SHP77 (cell line): ENCODE measurements at regions not wholly inside any gene's neighbourhood (a gene's known extent, or its start where the extent isn't known, plus 50 kb on each side); places are given as distances from the start of the nearest gene placed in this dataset.

Source experiments
- DNase-seq, 2 experiments: peaks; one replicate each; lab custom pipeline; 2025; lab: John Stamatoyannopoulos, UW

DNA sequence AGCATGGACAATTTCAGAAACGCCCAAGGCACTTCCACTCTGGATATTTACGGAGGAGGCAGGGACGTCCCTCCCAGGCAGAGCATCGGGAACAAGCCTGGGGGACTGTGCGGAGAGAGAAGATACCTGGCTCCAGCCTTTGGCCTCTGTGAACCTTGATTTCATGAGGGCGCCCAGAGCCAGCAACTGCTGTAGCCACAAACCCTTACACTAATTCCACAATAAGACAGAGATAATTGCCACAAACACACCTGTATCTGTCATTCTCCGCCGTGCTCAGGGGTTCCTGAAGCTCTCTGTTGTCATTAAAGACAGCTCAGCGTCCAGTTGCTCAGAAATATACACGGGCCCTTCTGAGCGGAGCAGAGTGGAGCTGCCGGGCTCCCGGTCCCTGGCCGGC lies 1292.1 kb downstream of the TBC1D22A start:
- no peak for DNase-seq

DNA sequence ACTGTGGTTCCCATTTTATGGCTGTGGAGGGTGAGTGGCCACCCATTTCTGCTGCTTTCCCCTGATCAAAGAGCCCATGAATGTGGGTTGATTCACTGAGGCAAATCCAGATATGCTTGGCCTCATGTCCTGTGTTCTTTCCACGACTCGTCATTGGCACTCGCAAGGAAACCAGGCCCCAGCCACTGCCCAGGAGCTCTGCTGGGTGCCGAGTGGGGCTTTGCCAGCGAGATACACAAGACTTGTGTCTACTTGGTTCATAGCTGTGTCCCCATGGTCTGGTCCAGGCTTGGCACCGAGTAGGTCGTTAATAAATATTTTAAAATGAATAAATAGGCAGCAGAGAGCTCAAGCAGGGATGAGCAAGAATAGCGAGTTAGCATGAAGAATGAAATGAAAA lies 1291.5 kb downstream of the TBC1D22A start:
- DNase-seq = no peak

DNA sequence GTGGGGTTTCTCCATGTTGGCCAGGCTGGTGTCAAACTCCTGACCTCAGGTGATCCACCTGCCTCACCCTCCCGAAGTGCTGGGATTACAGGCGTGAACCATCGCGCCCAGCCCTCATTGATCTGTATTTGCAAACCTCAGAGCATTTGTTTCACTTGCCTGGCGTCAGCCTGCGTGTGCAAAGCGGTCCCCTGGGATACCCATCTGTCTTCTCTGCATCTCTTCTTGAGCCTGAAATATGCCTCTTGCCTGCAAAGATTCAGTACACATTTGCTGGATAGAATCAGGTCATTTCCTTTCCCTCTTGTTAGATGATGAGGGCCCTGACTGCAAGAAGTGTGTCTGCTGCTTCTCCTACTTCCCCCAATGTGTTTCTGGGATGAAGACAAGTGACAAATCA lies 1291.0 kb downstream of the TBC1D22A start:
- DNase-seq = no peak

DNA sequence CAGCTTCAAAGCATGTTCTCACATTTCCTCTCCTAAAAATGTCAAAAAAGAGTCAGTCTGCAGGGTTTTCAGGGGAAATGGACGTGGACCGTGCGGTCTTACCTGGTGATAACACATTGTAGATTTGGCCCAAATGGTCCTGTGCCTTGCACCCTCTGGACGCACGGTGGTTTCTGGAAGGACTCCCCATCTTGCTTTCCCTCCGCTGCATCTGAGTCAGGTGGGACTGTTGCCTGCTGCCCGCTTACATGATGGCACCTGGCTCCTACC lies 1290.1 kb downstream of the TBC1D22A start:
- DNase-seq = no peak

DNA sequence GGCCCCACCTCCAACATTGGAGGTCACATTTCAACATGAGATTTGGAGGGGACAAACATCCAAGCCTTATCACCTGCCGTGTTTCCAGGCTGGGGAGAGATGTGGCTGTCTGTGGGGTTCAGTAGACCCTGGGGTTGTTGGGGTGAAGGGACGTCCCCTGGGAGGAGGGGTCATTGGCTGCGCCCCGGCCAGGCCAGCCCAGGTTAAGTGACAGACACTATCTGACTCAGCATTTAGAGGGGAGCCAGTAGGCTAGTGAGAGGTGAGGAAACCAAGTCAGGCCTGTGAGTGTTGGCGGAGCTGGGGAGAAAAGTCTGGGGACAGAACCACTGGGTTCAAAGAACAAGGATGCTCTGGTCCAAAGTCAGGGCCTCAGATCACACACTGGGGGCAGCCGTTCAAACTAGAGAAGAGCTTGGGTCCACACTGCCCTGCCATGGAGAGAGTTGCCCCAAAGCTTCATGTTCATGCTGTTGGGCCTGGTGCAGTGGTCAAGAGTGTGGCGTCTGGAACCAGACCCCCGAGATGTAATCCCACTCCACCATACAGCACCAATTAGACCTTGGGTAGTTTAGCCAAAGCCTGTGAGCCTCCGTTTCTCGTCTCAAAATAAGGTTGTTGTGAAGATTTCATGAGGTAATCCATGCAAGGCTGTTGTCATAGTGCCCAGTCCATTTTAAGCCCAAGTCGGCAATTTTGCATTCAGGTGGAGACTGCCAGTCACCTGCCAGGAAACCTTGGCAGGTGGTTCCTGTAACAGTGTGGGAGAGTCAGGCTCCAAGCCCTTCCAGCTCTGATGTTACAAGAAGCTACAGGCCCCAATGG lies 1289.6 kb downstream of the TBC1D22A start:
- no peak for DNase-seq

DNA sequence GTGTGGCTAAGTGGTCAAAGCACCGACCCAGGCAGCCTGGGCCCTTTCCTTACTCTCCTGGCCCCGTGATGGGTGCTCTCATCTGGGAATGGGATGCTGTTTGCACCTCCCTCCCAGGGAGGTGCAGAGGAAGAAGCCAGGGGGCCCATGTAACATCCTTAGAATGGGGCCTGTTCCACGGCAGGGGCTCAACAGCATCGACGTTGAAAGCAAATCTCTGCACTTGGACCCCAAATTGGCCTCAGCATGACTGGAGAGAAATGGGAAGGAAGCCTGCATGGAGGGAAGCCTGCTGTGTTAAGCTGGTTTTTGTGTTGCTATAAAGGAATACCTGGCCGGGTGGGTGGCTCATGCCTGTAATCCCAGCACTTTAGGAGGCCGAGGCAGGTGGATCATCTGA lies 1288.4 kb downstream of the TBC1D22A start:
- DNase-seq = no peak

DNA sequence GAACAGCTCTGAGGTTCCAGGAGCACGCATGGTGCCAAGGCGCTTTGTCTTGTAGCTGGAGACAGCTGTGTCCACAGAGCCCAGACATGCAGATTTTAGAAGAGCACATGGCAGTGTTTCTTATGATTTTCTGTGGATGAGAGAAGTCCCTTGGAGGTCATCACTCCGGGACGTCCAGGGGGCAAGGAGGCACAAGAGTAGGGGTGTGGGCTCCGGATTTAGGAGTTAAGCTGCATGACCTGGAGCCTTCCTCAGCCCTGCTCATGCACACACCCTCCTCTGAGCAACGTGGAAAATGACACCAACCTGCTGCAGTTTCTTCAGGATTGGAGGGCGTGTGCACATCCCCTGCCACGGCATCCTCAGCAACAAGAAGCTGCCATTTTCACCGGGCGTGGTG lies 1286.7 kb downstream of the TBC1D22A start:
- DNase-seq = no peak

DNA sequence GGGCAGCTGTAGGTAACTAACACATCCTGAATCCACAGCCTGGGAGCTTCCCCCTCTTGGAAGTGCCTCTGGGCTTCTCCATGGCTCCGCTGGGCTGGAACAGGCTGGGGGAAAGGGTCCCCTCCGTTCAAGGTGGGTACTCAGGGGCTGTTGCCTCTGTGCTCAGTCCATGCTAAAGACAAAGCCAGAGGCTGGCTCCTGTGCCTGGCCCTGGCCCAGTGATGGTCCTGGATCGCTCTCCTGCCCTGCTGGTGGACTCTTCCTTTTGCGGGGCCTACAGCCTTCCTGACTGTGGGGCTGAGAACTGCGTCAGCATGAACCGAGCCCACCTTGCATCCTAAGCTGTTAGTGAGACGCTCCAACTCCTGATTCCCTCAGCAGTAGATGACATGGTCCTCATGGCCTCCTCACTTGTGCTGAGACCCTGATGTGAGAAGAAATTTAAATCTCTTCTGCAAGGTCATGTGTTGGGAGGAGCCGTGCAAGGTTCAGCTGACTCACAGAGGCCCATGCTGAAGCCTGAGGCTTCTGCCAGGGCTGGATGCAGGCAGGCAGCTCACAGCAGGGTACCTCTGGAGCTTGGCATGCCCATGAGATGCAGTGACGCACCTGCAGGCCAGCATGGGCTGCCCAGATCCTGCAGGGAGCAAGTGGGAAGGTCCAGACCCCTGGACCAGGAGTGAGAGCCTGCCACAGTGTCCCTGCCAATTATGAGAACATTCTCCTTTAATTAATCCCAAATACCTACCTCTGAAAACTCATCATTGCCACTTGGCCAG lies 1285.5 kb downstream of the TBC1D22A start:
- no peak for DNase-seq

DNA sequence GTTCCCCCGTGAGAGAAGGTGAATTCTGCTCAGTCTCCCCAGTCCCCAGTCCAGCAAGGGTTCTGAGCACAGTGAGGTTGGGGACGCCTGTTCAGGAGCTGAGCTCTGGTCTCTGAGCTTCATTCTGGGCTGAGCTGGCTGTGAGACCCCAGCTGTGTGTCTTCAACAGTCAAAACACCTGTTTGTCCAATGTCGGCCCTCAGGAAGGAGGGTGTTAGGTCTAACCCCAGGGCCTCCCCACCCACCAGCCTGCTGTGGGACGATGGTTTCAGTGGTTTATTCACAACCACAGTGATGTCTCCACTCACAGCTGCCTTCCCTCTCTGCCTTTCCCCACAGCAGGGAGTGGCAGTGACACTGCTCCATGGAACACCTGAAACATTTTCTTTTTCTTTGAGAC lies 1282.9 kb downstream of the TBC1D22A start:
- DNase-seq = no peak

DNA sequence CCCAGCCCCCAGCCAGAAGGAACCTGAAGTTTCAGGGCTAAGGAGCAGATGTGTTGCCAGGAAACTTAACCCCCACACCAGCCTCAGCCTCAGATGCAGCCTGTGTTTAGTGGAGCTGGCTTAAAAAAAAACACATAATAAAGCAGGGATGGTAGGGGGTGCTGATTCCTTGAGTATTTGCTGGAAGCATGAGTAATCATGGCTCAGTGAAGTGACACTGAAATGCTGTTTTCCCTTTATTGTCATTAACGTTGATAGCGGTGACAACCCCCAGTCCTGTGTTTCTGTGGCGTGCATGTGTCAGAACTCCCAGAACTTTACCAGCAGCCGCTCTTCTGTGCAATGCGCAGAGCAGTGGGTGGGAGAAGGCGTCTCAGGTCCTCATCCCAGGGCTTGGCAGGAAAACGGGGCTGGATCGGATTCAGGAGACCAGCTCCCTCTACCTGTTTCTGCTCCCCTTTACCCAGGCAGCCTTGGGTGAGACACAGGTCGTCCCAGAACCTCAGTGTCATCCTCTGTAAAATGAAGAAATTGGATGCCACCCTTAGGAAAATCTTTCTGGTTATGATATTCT lies 1282.1 kb downstream of the TBC1D22A start:
- DNase-seq = no peak

DNA sequence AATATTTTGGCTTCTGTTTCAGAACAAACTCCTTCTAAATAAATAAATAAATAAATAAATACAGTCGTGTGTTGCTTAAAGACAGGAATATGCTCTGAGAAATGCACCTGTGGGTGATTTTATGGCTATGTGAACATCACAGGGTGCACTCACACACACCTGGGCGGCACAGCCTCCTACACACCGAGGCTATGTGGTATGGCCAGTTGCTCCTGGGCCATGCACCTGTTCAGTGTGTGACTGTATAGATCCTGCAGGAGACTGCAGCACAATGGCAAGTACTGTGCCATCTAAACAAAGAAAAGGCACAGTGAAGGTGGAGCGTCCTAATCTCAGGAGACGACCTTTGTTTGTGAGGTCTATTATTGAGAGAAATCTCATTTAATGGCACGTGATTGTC lies 1281.1 kb downstream of the TBC1D22A start:
- no peak for DNase-seq

DNA sequence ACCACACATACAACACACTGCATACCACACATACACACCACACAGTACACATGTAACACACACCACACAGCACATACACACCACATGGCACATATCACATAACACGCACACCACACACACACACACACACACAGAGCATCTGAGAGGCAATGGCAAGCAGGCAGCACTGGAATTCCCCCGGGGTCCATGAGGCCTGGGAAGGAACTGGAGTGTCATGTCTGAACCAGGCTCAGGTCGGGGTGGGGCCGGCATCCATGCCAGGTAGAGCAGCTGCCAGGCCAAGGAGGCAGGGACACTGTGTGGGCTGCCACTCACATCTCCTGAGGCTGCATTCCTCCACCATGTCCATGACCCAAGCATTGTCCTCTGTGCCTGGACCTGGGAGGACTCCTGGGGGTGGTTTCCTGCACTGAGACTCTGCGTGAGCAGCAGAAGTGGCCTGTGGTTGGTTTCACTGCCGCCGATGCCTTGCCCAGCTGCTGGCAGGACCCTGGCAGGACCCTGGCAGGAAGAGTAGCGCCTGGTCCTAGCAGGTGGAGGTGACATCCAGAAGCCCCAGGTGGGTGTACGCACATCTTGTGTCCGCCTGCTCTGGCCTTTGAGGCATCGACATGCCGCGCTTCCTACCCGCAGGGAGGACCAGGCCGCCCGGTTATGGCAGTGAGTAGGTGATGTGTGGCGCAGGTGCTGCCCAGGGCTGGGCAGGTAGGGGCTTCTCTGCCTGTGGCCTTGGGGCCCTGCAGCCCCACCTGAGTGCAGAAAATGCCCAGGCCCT lies 1280.4 kb downstream of the TBC1D22A start:
- DNase-seq = no peak

DNA sequence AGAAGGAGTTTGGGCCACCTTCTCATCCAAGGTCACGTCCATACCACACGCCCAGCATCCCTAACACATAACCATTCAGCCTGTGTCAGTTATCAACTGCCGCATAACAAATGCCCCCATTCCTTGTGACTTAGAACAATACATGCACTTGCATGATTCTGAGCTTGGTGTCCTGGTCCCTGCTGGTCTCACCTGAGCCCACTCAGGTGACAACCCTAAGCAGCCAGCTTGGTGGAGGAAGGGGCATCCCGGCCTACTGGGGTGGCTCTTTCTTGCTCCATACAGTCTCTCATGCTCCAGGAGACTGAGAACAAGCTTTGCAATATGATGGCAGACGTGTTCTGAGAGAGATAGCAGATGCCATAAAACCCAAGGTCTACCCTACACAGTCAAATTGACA lies 1276.9 kb downstream of the TBC1D22A start:
- no peak for DNase-seq

DNA sequence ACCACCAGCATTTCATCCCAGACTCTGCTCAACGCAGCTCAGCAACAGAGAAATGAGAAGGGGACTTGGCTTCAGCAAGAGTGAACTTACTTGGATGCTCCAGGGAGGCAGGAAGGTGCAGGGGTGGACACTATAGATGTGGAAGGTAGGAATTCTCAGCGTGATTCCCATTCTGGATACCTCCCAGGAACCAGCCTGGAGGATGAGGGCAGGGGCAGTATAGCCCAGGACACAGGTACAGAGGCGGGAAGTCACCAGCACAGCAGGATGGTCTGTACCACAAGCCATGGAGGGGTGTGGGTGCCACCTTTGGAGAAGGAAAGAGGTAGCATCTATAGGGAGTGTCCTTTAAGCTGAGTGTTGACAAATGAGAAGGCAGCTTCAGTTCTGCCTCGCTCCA lies 1275.2 kb downstream of the TBC1D22A start:
- no peak for DNase-seq

DNA sequence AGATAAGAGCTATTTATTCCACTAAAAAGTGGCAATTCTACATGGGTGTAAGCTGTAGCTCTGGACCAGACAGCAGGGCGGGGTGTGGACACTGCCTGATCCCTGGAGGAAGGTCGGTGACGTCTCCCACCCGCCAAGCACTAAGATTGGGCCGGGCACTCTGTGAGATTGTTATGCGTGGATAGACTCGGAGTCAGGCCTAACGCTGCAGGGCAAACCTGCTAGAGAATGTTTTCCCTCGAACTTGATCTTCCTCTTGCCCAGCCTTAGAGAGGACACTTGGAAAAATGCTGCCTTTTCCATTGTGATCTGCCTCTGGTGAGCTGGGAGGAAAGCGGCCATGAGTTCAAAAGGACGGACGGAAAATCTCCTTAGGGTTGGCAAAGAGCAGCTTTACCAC lies 1273.4 kb downstream of the TBC1D22A start:
- DNase-seq = no peak

DNA sequence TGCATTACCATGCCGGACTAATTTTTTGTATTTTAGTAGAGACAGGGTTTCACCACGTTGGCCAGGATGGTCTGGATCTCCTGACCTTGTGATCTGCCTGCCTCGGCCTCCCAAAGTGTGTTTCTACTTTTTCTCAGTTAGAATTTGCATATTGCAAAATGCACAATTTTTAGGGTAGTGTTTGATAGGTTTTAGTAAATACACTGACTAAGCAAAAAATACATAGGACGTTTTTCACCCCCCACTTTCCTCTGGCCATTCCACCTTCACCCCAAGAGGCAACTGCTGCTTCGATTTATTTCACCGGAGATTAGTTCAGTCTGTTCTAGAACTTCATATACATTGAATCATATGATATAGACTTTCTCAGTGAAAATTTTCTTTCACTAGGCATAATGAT lies 1269.1 kb downstream of the TBC1D22A start:
- DNase-seq = no peak

DNA sequence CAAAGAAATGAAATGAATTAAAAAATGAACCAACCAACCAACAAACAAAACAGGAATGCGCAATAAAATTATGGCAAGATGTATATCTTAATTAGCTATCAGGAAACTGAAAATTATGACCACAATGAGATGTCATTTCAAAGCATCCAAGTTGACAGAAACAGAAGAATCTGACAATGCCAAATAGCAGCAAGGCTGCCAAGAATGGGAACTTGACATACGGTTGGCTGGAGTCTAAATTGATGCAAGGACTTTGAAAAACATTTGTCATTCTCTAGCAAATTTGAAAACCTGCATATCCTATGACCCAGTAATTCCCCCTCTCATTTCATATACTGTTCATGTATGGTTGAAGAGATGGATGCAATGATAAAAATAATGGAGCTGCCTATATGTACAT lies 1262.6 kb downstream of the TBC1D22A start:
- no peak for DNase-seq

DNA sequence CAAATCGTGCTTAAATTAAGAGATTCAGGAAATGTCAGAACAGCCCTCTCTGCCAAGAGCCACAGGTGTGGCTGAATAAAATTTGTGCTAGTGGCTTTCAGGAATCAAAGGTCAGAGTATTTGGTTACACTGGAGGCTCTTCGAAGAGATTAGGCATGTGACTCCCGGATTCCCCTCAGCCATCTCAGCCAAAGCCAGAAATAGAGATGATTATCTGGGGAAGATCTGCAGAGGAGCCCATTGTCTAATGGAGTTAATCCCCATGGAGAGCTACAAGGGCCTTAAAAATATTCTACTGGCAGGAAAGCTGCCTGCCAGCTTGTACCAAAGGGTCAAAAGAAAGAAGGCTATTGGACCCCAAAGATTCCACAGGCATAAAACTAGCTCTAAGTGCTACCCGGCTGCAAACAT lies 1259.5 kb downstream of the TBC1D22A start:
- DNase-seq = no peak

DNA sequence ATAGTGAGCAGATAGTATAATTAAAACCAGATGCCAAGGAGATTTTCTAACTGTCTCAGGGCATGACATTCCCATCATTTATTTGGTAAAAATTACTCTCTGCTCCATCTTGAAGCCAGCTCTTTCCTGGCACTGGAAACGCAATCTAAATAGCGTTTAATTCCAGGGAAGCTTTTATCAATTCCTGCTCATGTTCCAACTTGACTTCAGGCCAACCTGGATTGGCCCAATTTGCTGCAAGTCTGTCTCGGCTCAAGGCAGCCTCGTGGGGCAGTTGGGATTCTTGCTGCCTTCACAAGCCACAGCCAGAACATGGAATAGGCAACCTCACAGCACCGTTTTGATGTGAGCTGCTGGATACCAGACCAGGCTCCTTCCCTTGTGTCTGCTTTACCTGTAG lies 1255.9 kb downstream of the TBC1D22A start:
- no peak for DNase-seq

DNA sequence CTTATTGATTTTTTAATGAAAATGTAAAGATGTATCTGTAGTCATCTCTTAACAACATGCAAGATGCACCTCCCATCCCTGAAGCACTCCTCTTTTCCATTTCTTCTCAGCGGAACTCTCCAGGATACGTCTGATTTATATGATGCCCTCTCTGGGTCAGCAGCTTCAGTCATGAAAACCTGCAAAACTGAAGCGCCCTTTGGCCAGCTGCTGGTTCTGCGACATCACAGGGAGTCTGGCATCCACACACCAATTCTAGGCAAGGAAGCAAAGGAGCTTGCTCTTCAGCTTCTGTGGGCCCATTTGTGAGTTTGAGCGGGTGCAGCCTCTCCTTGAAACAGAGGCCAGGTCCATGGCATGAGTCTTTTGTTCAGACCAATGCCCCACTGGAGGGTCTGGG lies 1253.3 kb downstream of the TBC1D22A start:
- DNase-seq = no peak

DNA sequence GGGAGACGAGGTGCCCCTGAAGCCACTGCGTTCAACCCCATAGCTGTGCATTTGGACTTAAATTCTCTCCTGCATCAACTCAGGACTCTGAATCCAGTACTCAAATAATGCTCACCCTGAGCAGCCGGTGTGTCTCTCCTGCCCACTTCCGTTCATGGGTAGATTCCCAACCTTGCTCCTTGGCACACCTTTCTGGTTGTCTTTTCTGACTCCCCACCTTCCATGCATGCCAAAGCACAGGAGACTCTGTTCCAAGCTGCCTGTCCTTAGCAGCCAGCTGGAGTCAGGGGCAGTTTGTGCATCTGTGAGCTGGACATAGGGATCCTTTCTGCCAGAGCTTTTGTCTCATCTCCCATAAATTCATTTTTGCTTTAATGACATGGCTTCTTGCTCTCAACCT lies 1242.5 kb downstream of the TBC1D22A start:
- no peak for DNase-seq

DNA sequence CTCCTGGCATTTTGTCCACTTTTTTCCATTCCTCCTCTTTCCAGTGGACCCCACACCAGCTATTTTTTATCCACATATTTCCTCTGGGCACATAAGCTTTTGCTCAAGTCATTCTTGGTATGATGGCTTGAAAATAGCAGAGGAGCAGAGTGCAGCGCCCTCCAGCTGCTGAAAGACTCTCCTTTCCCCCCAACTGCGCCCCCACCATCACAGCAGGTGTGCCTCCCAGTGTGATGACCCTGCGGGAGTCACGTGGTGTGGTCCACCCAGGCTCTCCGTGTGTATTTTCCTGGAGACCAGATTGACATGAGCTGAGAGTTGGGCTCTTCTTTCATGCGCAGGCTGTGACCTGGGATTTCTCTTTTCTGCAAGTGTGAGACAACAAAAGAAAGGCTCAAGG lies 1241.6 kb downstream of the TBC1D22A start:
- DNase-seq = no peak

DNA sequence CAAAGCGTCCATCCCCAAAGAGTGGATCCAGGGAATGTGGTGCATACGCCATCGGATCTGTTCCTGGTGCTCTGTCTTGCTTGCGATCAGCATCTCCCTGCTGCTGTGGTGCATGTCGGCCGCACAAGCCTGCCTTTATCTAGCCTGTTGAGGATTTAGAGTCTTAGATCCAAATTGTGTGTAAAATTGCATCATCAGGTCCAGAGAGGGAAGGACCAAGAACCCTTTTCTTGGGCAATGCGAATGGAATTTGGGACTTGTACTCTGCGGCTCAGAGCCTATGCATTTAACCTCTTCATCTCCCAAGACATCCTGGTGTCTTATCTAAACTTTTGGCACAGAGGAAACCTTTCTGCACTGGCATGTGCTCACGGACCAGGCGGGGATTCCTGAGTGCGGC lies 1238.7 kb downstream of the TBC1D22A start:
- no peak for DNase-seq
